GM21390 (cell line): ENCODE measurements at regions not wholly inside any gene's neighbourhood (a gene's known extent, or its start where the extent isn't known, plus 50 kb on each side); places are given as distances from the start of the nearest gene placed in this dataset.
"Not testable (repeated sequence)": the region's sequence is repeated elsewhere in the genome, so short reads cannot be mapped to it uniquely, and the experiment has no call there.

Experiments
- ATAC-seq: cut with Tn5 transposase; IDR thresholded peaks from one replicate; pipeline ENCODE4 v1.9.1; 2021; ENCODE audit not compliant: unreplicated experiment

- no peak for ATAC-seq
Observed at GRCh38 chr1:232145768-232146167, 484.2 kb downstream of the SIPA1L2 start.

- ATAC-seq: no peak
Observed at GRCh38 chr1:232144696-232145230, 485.2 kb downstream of the SIPA1L2 start.

- ATAC-seq: no peak
Observed at GRCh38 chr1:232143315-232143886, 486.5 kb downstream of the SIPA1L2 start.

DNA sequence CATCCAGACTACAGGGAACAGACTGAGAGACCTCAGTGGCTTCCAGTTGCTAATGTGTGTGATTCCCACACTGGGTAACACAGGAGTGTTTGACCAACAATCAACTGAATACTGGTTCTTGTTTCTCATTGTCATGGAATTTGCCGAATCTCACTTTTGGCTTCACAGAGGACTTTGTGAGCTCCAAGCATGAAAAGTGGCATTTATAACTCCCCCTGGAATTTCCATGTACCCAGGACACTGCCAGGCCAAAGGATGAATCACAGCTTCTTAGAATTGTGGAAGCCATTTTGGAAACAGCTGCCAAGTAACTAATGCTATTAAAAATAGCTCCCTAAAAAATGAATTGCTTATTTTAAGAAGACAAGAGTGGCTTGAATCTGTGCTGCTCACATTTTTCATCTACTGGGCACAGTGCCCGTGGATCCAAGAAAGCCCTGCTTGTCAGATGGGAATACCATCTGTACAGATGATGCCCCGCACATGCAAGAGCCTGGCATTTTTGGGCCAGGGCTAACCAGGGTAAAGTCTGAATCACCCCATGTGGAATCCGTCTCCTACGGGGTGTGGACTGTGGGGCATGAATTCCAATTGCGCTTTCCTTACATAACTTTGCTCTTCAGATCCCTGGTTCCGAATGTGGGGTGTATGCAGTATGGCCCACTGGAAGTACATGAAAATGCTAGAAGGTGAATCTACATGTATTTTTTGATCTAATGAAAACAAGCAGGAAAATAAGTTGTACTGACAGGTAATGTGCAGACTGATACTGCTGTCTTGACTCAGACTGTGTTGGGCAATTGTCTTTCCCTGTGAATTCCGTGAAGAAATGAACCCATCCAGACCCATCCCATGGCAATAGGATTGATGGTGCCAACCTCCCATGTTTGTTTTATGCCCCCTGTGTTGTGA lies 487.3 kb downstream of the SIPA1L2 start:
- ATAC-seq: no peak

DNA sequence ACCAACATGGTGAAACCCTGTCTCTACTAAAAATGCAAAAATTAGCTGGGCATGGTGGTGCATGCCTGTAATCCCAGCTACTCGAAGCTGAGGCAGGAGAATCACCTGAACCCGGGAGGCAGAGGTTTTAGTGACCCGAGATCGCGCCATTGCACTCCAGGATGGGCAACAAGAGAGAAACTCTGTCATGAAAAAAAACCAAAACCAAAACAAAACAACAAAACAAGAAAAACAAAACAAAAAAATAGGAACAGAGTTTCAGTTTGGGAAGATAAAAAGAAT lies 488.8 kb downstream of the SIPA1L2 start:
- not testable (repeated sequence) for ATAC-seq

- no peak for ATAC-seq
Observed at GRCh38 chr1:232140419-232141166, 489.3 kb downstream of the SIPA1L2 start.

- ATAC-seq: no peak
Observed at GRCh38 chr1:232139444-232139843, 490.5 kb downstream of the SIPA1L2 start.

DNA sequence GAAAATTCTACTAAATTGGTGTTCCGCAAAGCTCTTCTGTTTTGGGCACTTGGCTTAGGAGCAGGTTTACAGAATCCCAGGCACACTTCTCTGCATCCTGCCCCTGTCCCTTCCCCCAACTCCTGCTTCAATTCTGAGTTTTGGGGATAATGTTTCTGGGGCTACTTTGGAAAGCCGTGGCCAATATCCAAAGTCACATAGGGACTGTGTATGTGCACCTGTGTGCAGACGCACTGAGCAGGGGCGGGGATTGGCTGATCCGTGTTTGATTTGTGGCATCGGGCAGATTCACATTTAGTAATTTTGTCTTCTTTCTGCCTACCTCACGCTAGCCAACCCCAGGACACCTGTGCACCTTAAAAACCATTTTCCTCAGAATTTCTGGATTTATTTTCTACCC lies 491.9 kb downstream of the SIPA1L2 start:
- ATAC-seq: no peak

GRCh38 chr1:232137066-232137465 lies 492.9 kb downstream of the SIPA1L2 start:
- ATAC-seq: no peak

- ATAC-seq: no peak
Observed at GRCh38 chr1:232136136-232136535, 493.8 kb downstream of the SIPA1L2 start.

DNA sequence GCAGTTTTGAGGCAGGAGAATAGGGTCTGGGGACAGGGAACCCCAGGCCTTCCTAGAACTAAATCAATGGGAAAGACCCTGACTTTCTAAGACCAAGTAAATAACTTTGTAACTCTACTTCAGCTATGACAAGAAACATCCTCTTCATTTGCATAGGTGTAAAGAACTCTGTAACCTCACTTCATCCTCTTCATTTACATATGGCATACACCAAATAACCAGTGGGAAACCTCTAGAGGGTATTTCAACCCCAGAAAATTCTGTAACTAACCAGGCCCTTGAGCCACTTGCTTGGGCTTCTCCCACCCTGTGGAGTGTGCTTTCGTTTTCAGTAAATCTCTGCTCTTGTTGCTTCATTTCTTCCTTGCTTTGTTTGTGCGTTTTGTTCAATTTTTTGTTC lies 495.6 kb downstream of the SIPA1L2 start:
- ATAC-seq: no peak

- ATAC-seq: no peak
Observed at GRCh38 chr1:232132572-232132971, 497.4 kb downstream of the SIPA1L2 start.

- ATAC-seq: no peak
Observed at GRCh38 chr1:232131715-232132391, 498.1 kb downstream of the SIPA1L2 start.

- no peak for ATAC-seq
Observed at GRCh38 chr1:232130815-232131480, 499.0 kb downstream of the SIPA1L2 start.

DNA sequence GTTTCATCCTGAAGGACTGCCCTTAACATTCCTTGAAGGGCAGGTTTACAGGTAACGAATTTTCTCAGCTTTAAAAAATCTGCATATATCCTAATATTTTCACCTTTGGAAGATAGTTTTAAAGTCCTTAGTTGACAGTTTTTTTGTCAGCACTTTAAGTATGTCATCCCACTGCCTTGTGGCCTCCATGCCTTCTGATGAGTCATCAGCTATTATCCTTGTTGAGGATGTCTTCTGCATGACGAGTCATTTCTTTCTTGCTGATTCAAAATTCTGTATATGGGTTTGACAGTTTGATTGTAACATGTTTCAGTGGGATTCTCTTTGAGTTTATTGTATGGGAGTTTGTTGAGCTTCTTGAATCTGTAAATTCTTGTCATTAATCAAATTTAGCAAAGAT lies 500.6 kb downstream of the DISC1 start:
- ATAC-seq: no peak

DNA sequence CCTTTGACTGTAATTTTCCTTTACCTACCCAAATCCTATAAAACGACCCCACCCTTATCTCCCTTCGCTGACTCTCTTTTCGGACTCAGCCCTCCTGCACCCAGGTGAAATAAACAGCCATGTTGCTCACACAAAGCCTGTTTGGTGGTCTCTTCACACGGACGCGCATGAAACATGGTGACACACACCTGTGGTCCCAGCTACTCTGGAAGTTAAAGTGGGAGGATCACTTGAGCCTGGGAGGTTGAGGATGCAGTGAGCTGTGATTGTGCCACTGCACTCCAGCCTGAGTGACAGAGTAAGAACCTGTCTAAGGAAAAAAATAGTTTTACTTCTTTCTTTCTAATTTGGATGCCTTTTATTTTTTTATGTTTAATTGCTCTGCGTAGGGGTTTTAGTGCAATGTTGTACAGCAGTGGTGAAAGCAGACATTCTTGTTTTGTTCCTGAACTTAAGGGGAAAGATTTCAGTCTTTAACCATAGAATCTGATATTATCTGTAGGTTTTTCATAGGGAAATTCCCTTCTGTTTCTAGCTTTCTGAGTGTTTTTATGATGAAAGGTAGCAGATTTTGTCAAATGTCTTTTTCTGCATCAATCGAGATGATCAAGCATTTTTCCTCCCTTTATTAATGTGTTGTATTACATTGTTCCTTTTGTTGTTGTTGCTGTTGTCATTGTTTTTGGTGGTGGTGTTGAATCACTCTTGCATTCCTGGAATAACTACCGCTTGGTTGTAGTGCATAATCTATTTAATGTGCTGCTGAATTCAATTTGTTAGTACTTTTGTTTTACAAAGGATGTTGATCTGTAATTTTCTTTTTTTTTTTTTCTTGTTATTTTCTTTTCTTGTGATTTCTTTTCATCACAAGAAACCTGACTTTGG lies 497.4 kb downstream of the DISC1 start:
- ATAC-seq: no peak

DNA sequence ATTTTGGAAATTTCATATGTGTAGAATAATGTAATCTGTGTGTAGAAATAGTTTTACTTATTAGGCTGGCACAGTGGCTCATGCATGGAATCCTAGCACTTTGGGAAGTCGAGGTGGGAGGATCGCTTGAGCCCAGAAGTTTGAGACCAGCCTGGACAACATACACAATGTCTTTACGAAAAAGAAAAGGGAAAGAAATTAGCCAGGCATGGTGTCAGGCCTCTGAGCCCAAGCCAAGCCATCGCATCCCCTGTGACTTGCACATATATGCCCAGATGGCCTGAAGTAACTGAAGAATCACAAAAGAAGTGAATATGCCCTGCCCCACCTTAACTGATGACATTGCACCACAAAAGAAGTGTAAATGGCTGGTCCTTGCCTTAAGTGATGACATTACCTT lies 491.3 kb downstream of the DISC1 start:
- ATAC-seq: not testable (repeated sequence)

DNA sequence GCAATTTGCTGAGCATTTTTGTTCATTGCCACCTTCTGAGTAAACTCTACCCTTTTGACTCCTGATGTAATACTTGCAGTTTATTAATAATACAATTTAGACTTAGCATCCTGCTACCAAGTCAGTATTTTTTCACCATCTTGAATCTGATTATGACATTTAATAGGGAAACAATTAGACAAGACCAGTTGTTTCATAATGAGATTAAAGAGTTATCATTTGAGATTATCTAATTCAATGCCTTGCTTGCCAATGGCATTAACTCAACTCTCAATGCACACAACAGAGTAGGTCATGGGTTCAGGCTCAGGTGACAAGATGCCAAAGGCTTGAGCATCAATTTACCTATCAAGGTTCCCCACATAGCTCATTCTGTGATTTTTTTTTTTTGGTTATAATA lies 488.4 kb downstream of the DISC1 start:
- no peak for ATAC-seq

DNA sequence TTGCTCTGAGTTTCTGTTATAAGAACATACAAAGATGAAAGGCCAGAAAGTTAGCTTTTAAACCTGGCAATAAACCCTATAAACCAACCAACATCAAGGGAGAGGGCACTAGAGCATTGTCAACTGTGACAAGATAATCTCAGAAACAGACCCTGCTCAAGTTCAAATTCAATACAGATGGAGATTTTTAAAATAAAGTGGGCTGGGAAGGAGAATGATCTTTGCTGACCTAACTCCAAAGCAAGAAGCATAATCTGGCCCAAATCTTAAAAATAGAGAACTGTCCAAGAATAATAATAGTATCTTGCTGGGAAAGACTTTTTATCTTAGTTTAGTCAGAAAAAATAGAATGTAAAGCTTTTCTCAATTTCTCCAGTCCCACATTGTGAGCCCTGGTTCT lies 485.5 kb downstream of the DISC1 start:
- no peak for ATAC-seq

DNA sequence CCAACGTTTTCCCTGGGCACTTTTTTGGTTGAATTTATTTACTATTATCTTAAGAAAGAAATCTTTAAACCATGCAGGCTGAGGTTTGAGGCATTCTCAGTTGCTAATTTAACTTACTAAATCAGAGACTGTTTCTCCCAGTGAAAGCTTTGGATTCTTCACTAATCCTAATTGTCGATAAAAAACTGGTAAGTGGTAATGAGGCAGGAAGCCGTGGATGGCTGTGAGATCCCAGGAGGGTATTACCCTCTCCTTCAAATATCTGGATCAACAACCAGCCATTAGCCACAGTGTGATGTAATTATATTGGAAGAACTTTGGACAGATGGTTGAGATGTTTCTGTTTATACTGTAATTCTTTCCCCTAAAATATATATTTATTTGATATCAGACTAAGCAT lies 485.0 kb downstream of the DISC1 start:
- no peak for ATAC-seq
